HG02870 (cell line): ENCODE measurements at regions not wholly inside any gene's neighbourhood (a gene's known extent, or its start where the extent isn't known, plus 50 kb on each side); places are given as distances from the start of the nearest gene placed in this dataset.
"Not testable (repeated sequence)": the region's sequence is repeated elsewhere in the genome, so short reads cannot be mapped to it uniquely, and the experiment has no call there.

ENCODE experiments used
- ATAC-seq: cut with Tn5 transposase; IDR thresholded peaks from one replicate; pipeline ENCODE4 v1.9.1; 2021; ENCODE audit warnings: mild to moderate bottlenecking, moderate library complexity; ENCODE audit not compliant: unreplicated experiment

DNA sequence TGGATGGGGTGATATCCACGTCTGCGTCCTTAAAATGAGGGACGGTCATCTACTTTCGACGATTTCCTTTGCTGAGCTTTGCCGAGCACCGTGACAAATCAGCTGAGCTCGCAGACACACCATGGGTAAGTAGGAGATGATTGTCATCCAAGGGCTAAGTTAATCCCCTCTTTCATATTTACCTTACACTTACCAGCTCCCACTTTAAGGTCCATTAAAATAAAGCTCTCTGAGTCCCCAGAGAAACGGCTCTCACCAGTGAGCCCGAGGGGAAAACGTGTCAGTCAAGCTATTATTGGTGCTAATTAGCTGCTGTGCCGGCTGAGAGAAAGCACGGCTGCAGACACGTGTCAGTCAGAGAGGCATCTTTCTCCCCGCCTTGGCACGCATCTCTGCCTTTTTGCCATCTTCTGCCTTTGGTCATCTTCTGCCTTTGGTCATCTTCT is 72.2 kb downstream of the CRLF2 start:
- ATAC-seq: no peak

DNA sequence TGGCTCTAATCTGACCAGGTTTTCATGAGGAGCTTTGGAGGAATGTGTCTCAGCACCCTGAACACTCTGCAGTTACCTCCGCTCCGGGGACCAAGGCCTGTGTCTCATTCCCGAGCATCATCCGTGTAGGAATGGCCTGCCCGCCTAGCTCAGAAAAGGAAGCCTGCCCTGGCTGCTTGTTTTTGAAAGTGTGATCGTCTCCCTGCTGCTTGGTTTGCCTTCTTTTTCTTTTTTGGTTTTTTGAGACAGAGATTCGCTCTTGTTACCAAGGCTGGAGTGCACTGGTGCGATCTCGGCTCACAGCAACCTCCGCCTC is 73.3 kb downstream of the CRLF2 start:
- ATAC-seq: no peak

DNA sequence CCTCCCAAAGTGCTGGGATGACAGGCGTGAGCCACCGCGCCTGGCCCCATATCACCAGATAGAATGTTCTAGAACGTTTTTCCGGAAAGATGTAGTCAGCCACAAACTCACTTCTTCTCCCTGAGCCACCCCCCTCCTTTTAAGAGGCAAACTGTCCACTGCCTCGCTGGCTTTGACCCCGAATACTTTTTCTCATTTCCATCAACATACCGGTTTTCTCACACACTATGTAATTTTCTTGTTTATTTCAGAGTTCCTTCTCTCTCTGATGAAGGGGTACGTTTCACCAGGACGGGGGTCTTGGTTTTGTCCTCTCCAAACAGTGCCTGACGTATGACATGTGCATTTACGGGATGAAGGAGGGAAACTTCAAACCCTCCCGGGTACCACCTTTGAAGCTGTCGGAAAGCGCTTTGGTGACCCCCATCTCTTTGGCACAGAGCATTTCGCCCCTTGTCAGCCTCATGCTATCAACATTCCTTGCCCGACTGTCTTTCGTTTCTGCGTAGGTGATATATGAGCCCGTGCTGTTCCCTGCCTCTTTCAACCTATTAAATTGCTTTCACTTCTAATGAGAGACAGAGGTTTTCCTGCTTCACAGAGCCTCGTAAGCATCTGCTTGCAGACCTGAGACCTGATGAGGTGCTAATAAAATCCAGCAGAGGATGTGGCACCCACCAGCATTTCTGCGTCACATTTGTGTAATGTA is 73.8 kb downstream of the CRLF2 start:
- no peak for ATAC-seq

DNA sequence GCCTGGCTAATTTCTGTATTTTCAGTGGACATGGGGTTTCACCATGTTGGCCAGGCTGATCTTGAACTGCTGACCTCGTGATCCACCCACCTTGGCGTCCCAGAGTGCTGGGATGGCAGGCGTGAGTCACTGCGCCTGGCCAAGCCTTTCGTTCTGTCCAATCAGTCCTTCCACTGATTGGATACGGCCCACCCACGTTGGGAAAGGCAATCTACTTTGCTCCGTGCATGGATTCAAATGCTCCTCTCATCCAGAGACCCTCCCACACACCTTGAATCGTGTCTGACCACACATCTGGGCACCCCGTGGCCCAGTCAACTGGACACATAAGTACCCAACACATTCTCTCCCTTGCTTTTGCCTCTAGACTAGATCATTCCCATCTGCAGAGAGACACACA is 74.9 kb downstream of the CRLF2 start:
- ATAC-seq: no peak

DNA sequence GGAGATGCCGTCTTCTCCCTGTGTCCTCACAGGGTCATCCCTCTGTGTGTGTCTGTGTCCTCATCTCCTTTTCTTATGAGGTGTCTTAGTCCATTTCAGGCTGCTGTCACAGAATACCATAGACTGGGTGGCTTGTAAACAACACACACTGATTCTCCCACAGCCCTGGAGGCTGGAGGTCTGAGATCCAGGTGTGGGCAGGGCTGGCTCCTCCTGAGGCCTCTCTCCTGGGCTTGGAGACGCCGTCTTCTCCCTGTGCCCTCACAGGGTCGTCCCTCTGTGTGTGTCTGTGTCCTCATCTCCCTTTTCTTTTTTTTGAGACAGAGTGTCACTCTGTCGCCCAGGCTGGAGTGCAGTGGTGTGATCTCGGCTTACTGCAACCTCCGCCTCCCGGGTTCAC is 75.9 kb downstream of the CRLF2 start:
- not testable (repeated sequence) for ATAC-seq

DNA sequence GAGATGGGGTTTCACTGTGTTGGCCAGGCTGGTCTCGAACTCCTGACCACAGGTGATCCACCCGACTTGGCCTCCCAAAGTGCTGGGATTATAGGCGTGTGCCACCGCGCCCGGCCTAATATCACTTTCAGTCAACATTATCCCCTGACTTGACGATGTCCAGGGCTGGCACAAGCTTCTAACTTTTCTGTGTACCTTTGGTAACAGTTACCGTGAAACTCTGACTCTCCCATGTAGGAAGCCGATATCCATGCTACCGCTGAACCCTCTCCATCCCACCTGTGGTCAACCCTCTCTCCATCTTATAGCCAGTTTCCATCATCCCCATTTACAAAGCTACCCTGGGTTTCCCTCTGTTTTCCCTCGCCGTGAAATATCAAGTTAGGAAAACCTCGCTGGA is 77.5 kb downstream of the CRLF2 start:
- ATAC-seq: no peak

DNA sequence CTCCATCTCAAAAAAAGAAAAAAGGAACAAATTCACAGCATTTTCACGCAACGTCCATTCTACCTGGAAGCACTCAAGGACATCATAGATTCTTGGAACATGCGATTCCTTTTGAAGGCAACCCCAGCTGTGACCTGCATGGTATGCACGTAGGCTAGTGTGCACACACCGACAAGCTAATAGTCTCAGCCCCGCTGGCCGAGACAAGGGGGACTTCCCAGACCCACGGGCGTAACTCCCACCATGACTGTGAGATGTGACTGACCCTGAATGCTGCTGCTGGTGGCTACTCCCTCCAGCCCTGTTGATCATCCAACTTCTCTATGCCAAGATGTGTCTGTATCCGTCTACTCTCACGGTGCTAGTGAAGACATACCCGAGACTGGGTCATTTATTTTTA is 78.3 kb downstream of the CRLF2 start:
- ATAC-seq: no peak

DNA sequence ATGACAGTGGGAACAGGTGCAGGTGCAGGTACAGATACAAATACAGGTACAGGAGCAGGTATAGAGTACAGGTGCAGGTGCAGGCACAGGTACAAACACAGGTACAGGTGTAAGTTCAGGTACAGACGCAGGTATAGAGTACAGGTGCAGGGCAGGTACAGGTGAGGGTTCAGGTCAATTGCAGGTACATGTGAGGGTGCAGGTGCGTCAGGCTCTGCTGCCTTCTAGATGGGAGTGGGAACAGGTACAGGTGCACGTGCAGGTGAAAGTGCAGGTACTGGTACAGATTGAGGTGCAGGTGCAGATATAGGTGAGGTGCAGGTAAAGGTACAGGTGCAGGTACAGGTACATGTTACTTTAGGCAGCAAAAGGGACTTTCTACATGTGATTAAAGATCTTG is 85.7 kb downstream of the CRLF2 start:
- no peak for ATAC-seq

DNA sequence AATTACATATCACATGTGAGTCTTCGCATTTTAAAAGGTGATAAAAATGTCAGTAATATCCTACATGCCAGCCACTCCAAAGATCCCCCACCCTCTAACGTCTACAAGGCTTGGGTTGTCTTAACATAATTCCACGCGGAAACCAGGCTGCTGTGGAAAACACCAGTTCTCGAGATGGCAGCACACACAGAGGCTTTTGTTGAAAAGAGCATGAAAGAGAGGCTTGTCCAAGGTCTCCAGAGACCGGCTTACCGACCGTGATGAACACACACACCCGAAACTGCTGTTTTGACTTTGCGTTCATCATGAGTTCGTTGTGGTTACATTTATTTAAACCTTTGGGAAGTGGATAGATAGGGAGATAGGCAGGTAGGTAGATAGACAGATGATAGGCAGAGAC is 87.9 kb downstream of the CRLF2 start:
- no peak for ATAC-seq

DNA sequence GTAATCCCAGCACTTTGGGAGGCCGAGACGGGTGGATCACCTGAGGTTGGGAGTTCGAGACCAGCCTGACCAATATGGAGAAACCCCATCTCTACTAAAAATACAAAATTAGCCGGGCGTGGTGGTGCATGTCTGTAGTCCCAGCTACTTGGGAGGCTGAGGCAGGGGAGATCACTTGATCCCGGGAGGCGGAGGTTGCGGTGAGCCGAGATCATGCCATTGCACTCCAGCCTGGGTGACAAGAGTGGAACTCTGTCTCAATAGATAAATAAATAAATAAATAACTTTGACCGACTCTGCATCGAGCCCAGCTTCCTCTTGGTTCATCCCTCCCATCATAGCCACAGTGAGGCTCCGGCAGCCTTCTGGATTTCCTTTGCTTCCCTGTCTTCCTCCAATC is 89.6 kb downstream of the CRLF2 start:
- not testable (repeated sequence) for ATAC-seq

DNA sequence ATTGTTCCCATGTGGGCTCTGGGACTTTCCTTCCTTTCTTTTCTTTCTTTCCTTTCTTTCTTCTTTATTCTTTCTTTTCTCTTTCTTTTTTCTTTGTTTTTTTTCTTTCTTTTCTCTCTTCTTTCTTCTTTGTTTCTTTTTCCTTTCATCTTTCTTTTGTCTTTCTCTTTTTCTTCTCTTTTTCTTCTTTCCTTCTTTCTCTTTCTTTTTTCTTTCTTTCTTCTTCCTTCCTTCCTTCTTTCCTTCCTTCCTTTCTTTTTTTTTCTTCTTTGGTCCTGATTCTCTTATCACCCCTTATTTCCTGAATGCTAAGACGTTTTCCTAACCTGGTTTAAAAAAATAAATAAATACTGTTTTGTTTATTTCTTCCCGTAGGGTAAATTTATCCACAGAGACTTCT is 93.2 kb downstream of the CRLF2 start:
- no peak for ATAC-seq

DNA sequence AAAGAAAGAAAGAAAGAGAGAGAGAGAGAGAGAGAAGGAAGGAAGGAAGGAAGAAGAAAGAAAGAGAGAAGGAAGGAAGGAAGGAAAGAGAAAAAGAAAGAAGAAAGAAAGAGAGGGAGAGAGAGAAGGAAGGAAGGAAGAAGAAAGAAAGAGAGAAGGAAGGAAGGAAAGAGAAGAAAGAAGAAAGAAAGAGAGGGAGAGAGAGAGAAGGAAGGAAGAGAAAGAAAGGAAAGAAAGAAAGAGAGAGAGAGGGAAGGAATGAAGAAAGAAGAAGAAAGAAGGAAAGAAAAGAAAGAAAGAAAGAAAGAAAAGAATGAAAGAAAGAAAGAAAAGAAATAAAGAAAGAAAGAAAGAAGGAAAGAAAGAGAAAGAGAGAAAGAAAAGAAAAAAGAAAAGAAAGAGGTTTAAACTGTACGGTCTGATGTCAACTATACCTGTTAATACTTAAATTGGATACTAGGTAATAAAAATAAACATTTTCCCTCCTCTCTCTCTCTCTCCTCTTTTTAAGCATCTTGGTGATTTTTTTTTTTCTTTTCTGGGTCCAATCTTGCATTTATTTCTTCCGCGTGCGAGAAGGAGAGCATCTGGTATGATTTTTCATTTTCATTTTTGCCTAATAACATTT is 93.8 kb downstream of the CRLF2 start:
- no peak for ATAC-seq

DNA sequence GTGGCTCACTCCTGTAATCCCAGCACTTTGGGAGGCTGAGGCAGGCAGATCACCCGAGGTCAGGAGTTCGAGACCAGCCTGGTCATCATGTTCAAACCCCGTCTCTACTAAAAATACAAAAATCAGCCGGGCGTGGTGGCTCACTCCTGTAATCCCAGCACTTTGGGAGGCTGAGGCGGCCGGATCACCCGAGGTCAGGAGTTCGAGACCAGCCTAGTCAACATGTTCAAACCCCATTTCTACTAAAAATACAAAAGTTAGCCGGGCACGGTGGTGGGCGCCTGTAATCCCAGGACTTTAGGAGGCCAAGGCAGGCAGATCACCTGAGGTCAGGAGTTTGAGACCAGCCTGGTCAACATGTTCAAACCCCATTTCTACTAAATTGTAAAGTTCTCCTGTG is 97.0 kb downstream of the CRLF2 start:
- not testable (repeated sequence) for ATAC-seq

DNA sequence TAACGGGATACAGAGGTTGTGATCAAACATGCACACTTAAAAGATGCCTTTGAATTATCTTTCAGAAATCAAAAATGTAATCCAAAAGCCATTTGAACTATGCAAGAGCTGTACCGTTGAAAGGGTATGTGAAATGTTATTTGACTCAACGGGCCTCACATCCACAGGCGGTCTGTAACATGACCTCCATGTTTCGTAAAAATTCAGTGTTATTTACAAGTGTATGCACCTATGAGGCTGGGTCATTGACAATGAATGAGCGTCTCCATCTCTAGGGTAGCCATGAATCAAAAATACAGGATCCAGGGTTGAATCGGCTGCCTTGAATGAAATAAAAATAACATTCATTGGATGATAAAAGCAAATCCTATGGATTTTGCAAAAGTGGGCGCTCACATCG is 100.1 kb downstream of the CRLF2 start:
- no peak for ATAC-seq

DNA sequence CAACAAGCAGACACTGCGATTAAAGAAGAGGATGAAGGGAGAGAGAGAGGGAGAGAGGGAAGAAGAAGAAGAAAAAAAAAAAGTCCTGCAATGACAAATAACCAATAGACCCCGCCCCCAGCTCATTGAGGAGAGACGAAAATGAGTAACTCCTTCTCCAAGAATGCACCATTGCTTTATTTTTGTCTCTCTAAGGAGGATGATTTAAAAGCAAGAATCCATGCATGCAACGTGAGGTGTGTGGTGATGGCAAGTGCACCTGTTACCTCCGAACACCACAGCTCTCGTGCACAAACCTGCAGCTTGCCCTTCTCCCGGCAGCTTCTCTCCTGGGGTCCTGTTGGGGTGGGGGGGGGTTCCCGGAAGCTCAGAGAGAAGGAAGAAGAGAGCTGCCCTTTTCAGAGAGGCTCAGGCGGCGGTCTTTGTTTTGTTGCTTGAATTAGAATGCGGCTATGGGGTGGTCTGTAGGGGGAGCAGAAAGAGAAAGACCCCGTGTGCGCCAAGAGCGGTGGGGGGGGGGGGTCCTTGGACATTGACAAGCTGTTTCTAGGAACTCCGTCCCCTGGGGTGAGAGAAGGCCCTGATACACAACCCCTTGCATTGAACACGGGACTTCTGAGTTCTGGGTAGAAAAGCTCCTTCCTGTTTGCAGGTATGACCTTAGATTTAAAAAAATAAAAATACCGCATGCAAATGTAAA is 100.7 kb downstream of the CRLF2 start:
- no peak for ATAC-seq

DNA sequence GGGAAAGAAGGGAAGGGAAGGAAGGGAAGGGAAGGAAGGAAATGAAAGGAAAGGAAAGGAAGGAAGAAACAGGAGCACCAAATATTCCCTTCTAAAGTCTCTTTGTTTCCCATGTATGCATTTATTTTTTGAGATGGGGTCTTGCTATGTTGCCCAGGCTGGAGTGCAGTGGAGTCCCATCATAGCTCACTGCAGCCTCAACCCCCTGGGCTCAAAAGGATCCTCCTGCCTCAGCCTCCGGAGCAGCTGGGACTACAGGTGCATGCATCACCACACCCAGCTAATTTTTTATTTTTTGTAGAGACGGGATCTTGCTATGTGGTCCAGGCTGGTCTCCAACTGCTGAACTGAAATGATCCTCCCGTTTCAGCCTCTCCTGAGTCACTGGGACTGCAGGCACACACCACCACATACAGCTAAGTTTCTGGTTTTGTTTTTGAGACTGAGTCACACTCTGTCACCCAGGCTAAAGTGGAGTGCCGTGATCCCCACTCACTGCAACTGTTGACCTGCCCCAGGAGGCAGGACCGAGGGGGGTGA is 102.8 kb downstream of the CRLF2 start:
- ATAC-seq: no peak

DNA sequence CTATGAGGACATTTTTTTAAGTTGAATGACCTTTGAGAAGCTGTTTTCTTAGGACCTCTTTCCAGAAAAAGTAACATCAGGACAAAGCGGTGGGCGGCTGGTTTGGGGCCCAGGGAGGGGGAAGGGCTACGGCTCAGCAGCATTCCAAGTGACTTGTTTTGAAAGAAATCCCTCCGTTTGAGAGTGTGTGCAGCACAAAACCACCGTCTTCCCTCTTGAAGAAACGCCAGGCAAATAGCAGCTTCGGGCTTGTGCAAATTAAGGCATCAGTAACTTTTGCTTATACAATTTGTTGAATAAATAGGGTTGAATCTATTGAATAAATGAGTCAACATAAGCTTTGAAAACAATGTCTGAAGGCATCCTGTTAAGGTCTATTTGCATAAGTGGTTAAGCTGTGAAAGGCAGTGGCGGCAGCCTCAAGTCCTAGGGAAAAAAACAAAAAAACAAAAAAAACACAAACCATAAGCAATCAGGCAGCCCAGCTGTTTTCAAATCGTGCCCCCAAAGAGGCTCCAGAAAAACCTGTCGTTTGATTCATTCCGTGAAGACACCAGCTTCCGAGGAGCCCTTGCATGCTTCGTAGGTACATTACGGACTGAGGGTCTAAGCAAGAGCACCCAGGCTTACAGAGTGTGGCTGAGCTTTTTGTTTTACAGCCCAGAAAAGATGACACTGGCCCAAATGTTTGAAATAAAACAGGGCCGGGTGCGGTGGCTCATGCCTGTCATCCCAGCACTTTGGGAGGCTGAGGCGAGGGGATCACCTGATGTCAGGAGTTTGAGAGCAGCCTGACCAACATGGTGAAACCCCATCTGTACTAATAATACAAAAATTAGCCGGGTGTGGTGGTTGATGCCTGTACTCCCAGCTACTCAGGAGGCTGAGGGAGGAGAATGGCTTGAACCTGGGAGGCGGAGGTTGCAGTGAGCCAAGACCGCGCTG is 103.7 kb downstream of the CRLF2 start:
- no peak for ATAC-seq

DNA sequence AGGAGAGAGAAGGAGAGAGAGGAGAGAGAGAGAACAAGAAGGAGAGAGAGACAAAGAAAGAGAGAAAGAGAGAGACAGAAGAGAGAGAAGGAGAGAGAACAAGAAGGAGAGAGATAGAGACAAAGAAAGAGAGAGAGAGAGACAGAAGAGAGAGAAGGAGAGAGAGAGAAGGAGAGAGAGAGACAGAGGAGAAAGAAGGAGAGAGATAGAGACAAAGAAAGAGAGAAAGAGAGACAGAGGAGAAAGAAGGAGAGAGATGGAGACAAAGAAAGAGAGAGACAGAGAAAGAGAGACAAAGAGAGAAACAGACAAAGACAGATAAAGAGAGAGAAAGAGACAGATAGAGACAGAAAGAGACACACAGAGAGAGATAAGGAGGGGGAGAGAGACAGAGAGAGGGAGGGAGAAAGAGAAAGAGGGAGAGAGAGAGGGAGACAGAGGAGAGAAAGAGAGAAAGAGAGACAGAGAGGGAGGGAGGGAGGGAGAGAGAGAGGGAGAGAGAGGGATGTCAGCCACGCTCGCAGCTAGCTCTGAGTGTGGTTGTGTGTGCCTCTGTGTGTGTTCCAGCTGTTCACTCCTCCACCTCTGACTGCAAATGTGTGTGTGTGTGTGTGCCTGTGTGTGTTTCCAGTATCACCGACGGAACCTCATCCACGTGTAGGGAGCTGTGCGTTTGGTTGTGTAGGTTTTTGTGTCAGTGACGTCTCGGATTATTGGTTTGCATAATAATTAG is 105.8 kb downstream of the CRLF2 start:
- ATAC-seq: no peak

DNA sequence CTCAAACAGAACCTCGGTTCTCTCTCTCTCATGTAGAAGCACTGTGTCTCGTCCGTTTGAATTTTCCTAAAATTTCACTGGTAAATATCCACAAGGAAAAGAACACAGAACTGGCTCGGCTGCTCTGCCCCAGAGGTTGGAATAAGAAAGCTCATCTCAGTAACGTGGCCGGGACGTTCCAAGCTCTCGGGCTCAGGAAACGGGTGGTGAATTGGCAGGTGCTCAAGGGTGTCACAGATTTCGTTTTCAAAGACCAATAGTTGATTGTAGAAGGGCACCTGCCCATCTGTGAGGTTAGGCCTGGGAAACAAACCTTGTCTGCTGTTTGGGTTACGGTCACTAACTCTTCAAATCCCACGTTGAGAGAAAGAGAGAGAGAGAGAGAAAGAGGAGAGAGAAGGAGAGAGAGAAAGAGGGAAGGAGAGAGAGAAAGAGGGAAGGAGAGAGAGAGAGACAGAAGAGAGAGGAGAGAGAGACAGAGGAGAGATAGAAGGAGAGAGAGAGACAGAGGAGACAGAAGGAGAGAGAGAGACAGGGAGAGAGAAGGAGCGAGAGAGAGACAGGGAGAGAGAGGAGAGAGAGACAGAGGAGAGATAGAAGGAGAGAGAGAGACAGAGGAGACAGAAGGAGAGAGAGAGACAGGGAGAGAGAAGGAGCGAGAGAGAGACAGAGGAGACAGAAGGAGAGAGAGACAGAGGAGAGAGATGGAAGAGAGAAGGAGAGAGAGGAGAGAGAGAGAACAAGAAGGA is 106.6 kb downstream of the CRLF2 start:
- ATAC-seq: no peak

DNA sequence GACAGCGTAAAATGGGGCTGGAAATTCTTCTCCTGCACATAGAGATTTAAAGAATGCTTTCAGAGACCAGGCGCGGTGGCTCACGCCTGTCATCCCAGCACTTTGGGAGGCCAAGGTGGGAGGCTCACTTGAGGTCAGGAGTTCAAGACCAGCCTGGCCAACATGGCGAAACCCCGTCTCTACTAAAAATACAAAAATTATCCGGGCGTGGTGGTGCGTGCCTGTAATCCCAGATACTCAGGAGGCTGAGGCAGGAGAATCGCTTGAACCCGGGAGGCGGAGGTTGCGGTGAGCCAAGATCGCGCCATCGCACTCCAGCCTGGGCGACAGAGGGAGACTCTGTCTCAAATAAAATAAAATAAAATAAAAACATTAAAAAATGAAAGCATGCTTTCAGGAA is 107.4 kb downstream of the CRLF2 start:
- not testable (repeated sequence) for ATAC-seq
